ENCODE measurements at regions not wholly inside any gene's neighbourhood (a gene's known extent, or its start where the extent isn't known, plus 50 kb on each side); places are given as distances from the start of the nearest gene placed in this dataset.

DNA sequence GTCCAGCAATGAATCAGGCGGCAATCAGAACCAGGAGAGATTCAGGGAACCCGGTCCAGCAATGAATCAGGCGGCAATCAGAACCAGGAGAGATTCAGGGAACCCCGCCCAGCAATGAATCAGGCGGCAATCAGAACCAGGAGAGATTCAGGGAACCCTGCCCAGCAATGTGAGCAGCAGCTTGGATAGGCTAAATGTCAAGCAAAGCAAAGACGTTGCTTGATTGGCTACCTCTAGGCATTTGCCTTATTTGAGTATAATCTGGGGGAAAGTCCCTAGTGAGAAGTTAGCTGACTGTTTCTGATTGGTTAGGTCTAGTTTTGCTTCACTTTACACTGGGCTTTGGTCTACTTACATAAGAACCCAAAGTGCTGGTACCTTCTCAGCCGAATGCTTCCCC, 1212.2 kb upstream of the TENM3 start:
- no peaks in the 10 kb centered on the region for H3K27me3 ChIP-seq (ENCODE audit: insufficient read depth, low read depth, severe bottlenecking)
- no peak overlapping the region for H3K4me3 ChIP-seq (ENCODE audit: low read depth, low read length)
- H3K9me3 ChIP-seq (ENCODE audit: severe bottlenecking), result no peaks in the 10 kb centered on the region
- no peaks in the 10 kb centered on the region for H3K36me3 ChIP-seq
- TF ChIP-seq, protein P1, sequence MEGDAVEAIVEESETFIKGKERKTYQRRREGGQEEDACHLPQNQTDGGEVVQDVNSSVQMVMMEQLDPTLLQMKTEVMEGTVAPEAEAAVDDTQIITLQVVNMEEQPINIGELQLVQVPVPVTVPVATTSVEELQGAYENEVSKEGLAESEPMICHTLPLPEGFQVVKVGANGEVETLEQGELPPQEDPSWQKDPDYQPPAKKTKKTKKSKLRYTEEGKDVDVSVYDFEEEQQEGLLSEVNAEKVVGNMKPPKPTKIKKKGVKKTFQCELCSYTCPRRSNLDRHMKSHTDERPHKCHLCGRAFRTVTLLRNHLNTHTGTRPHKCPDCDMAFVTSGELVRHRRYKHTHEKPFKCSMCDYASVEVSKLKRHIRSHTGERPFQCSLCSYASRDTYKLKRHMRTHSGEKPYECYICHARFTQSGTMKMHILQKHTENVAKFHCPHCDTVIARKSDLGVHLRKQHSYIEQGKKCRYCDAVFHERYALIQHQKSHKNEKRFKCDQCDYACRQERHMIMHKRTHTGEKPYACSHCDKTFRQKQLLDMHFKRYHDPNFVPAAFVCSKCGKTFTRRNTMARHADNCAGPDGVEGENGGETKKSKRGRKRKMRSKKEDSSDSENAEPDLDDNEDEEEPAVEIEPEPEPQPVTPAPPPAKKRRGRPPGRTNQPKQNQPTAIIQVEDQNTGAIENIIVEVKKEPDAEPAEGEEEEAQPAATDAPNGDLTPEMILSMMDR (IDR thresholded peaks at IDR 0.05; ENCODE audit: low read depth, low read length), result no peak
- no peak overlapping the region for H3K27ac ChIP-seq
- DNase-seq, result no peak

DNA sequence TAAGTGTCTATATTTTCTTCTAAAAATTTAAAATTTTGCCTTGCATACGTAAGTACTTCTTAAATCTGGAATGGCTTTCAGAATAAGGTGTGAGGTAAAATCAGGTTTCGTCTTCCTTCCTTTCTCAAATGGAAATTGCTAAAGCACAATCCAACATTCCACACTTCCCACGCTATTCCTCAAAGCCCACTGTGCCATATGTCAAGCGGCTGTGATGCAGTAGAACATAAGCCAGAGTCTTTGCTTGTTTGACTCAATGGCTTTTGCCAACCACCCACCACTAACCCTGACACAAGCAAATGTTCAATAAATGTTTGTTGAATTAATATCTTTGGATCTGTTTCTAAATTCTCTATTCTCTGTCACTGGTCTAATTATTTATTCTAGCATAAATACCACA, 1199.7 kb upstream of the TENM3 start:
- H3K9me3 ChIP-seq (ENCODE audit: severe bottlenecking), result no peaks in the 10 kb centered on the region
- H3K27ac ChIP-seq, result no peak overlapping the region
- H3K27me3 ChIP-seq (ENCODE audit: insufficient read depth, low read depth, severe bottlenecking), result no peaks in the 10 kb centered on the region
- no peak for DNase-seq
- TF ChIP-seq, protein P1 (IDR thresholded peaks at IDR 0.05; ENCODE audit: low read depth, low read length), result no peak
- no peaks in the 10 kb centered on the region for H3K36me3 ChIP-seq
- no peak overlapping the region for H3K4me3 ChIP-seq (ENCODE audit: low read depth, low read length)

DNA sequence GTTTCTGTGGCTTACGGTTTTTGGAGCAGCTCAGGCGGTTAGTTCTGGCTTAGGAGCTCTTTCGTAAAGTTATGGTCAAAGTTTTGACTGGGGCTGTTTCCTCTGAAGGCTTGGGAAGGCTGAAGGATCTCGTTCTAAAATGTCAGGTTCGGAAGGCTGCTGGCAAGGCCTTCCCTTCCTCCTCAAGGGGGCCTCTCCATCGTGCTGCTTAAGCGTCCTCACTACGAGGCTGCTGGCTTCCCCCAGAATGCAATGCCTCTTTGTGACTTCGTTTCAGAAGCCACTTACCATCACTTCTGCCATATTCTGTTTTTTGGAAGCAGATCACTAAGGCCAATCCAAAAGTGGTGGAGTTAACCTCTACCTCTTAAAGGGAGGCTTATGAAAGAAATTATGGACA, 1196.4 kb upstream of the TENM3 start:
- H3K4me3 ChIP-seq (ENCODE audit: low read depth, low read length), result no peak overlapping the region

DNA sequence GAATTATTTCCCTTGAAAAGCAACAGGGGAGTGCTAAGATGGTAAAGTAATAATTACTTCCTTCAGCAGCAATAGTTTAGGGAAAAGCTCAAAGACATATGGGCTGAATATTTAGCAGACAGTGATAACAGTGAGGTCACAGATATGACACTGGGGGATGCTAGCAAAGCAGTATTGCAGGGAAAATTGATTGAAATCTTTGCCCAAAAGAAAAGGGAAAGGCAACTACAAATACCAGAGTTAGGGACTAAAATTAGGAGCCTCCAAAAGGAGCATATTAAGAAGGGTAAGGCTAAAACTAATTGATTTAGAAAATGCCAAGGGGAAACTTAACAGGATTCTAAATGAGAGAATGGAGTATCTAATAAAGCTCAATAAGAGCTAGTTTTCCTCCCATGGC, 1191.3 kb upstream of the TENM3 start:
- Histone ChIP-seq H3K4me3 (ENCODE audit: low read depth, low read length) (no peak overlapping the region), H3K36me3 (no peaks in the 10 kb centered on the region), H3K27ac (no peak overlapping the region), H3K27me3 (ENCODE audit: insufficient read depth, low read depth, severe bottlenecking) (no peaks in the 10 kb centered on the region), H3K9me3 (ENCODE audit: severe bottlenecking) (no peaks in the 10 kb centered on the region)
- no peak for DNase-seq
- TF ChIP-seq, protein P1 (IDR thresholded peaks at IDR 0.05; ENCODE audit: low read depth, low read length), result no peak

More for the DNA sequence above, 1196.4 kb upstream of the TENM3 start:
- no peak for DNase-seq
- Histone ChIP-seq H3K27ac (no peak overlapping the region), H3K27me3 (ENCODE audit: insufficient read depth, low read depth, severe bottlenecking) (no peaks in the 10 kb centered on the region), H3K36me3 (no peaks in the 10 kb centered on the region), H3K9me3 (ENCODE audit: severe bottlenecking) (no peaks in the 10 kb centered on the region)
- TF ChIP-seq, protein P1 (IDR thresholded peaks at IDR 0.05; ENCODE audit: low read depth, low read length), result no peak

DNA sequence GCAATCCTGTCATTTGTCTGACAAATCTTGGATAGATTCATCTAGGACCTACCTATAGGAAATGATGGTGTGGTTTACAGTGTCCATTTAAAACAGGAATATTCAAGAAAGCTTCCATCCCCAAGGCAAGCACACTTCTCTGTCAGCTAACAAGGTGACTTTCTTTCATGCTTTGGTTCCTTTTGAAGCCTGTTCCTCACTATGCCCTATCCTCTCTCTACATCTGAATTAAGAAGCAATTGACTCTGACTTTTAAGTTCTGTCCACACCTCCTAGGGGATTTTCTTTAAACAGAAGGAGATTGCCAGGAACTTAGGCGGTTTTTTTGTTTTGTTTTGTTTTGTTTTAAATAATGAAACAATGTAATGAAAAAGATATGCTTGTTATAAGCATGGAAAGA, 1181.4 kb upstream of the TENM3 start:
- Histone ChIP-seq H3K27me3 (ENCODE audit: insufficient read depth, low read depth, severe bottlenecking) (no peaks in the 10 kb centered on the region), H3K27ac (no peak overlapping the region), H3K9me3 (ENCODE audit: severe bottlenecking) (no peaks in the 10 kb centered on the region), H3K4me3 (ENCODE audit: low read depth, low read length) (no peak overlapping the region), H3K36me3 (no peaks in the 10 kb centered on the region)
- TF ChIP-seq, protein P1 (IDR thresholded peaks at IDR 0.05; ENCODE audit: low read depth, low read length), result no peak
- no peak for DNase-seq

DNA sequence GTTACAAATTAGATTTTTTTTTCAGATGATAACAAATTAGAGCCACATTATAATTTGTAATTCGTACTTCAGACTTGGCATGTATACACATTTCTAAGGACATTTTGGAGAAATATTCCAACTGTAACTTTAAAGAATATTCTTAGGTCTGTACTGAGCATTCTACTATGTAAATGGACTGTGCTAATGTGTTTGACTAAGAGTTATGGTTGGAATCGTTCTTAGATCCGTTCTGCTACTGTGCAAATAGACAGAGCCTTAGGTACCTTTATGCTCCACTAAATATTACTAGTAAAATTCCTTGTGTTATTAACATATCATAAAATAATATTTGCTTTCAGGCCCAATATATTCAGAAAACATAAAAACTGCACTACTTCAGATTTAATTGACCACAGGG, 1180.0 kb upstream of the TENM3 start:
- no peaks in the 10 kb centered on the region for H3K9me3 ChIP-seq (ENCODE audit: severe bottlenecking)
- TF ChIP-seq, protein P1 (IDR thresholded peaks at IDR 0.05; ENCODE audit: low read depth, low read length), result no peak
- H3K4me3 ChIP-seq (ENCODE audit: low read depth, low read length), result no peak overlapping the region
- no peak for DNase-seq
- H3K27me3 ChIP-seq (ENCODE audit: insufficient read depth, low read depth, severe bottlenecking), result no peaks in the 10 kb centered on the region
- no peaks in the 10 kb centered on the region for H3K36me3 ChIP-seq
- H3K27ac ChIP-seq, result no peak overlapping the region
